ENCODE measurements at regions not wholly inside any gene's neighbourhood (a gene's known extent, or its start where the extent isn't known, plus 50 kb on each side); places are given as distances from the start of the nearest gene placed in this dataset.

GRCh38 chr12:41762691-41763090 lies 382.0 kb downstream of the GXYLT1 start:
- H3K27me3 ChIP-seq (ENCODE audit: insufficient read depth, low read depth): no peaks in the 10 kb centered on the region
- H3K9ac ChIP-seq: no peak overlapping the region
- no peak overlapping the region for H3K4me2 ChIP-seq
- no peaks in the 10 kb centered on the region for H3K4me1 ChIP-seq (ENCODE audit: low read depth, poor library complexity, severe bottlenecking)
- no peaks in the 10 kb centered on the region for H3K79me2 ChIP-seq (ENCODE audit: insufficient read depth, low read depth)
- no peak overlapping the region for H2AFZ ChIP-seq (ENCODE audit: low read depth)
- H4K20me1 ChIP-seq (ENCODE audit: insufficient read depth): no peaks in the 10 kb centered on the region
- no peaks in the 10 kb centered on the region for H3K36me3 ChIP-seq (ENCODE audit: insufficient read depth)
- TF ChIP-seq CTCF (conservative IDR thresholded peaks at IDR 0.05; ENCODE audit: low read depth, low read length): no peak
- no peak overlapping the region for H3K4me3 ChIP-seq (IDR thresholded peaks at IDR 0.05; ENCODE audit: insufficient read depth, low read depth, low read length)
- no peak overlapping the region for H3K27ac ChIP-seq

- Histone ChIP-seq H3K4me3 (IDR thresholded peaks at IDR 0.05; ENCODE audit: insufficient read depth, low read depth, low read length) (no peak overlapping the region), H2AFZ (ENCODE audit: low read depth) (no peak overlapping the region), H3K4me1 (ENCODE audit: low read depth, poor library complexity, severe bottlenecking) (no peaks in the 10 kb centered on the region), H4K20me1 (ENCODE audit: insufficient read depth) (no peaks in the 10 kb centered on the region), H3K27me3 (ENCODE audit: insufficient read depth, low read depth) (no peaks in the 10 kb centered on the region), H3K9ac (no peak overlapping the region), H3K36me3 (ENCODE audit: insufficient read depth) (no peaks in the 10 kb centered on the region), H3K4me2 (no peak overlapping the region), H3K79me2 (ENCODE audit: insufficient read depth, low read depth) (no peaks in the 10 kb centered on the region), H3K27ac (no peak overlapping the region)
- TF ChIP-seq CTCF (conservative IDR thresholded peaks at IDR 0.05; ENCODE audit: low read depth, low read length): no peak
Observed at GRCh38 chr12:41745593-41745992, 399.1 kb downstream of the GXYLT1 start.

GRCh38 chr12:41743835-41744234 lies 400.8 kb downstream of the GXYLT1 start:
- no peak overlapping the region for H2AFZ ChIP-seq (ENCODE audit: low read depth)
- no peak for TF ChIP-seq CTCF (conservative IDR thresholded peaks at IDR 0.05; ENCODE audit: low read depth, low read length)
- no peak overlapping the region for H3K4me2 ChIP-seq
- no peaks in the 10 kb centered on the region for H3K36me3 ChIP-seq (ENCODE audit: insufficient read depth)
- H3K4me3 ChIP-seq (IDR thresholded peaks at IDR 0.05; ENCODE audit: insufficient read depth, low read depth, low read length): no peak overlapping the region
- H3K4me1 ChIP-seq (ENCODE audit: low read depth, poor library complexity, severe bottlenecking): no peaks in the 10 kb centered on the region
- H3K27ac ChIP-seq: no peak overlapping the region
- H3K79me2 ChIP-seq (ENCODE audit: insufficient read depth, low read depth): no peaks in the 10 kb centered on the region
- no peaks in the 10 kb centered on the region for H3K27me3 ChIP-seq (ENCODE audit: insufficient read depth, low read depth)
- no peak overlapping the region for H3K9ac ChIP-seq
- no peaks in the 10 kb centered on the region for H4K20me1 ChIP-seq (ENCODE audit: insufficient read depth)

GRCh38 chr12:41739066-41739465 lies 405.6 kb downstream of the GXYLT1 start:
- Histone ChIP-seq H3K27ac (no peak overlapping the region), H3K79me2 (ENCODE audit: insufficient read depth, low read depth) (no peaks in the 10 kb centered on the region), H3K9ac (no peak overlapping the region), H3K4me3 (IDR thresholded peaks at IDR 0.05; ENCODE audit: insufficient read depth, low read depth, low read length) (no peak overlapping the region), H3K27me3 (ENCODE audit: insufficient read depth, low read depth) (no peaks in the 10 kb centered on the region), H3K36me3 (ENCODE audit: insufficient read depth) (no peaks in the 10 kb centered on the region), H3K4me1 (ENCODE audit: low read depth, poor library complexity, severe bottlenecking) (no peaks in the 10 kb centered on the region), H3K4me2 (no peak overlapping the region), H2AFZ (ENCODE audit: low read depth) (no peak overlapping the region), H4K20me1 (ENCODE audit: insufficient read depth) (no peaks in the 10 kb centered on the region)
- no peak for TF ChIP-seq CTCF (conservative IDR thresholded peaks at IDR 0.05; ENCODE audit: low read depth, low read length)

- H3K27ac ChIP-seq: no peak overlapping the region
- H3K36me3 ChIP-seq (ENCODE audit: insufficient read depth): no peaks in the 10 kb centered on the region
- no peak for TF ChIP-seq CTCF (conservative IDR thresholded peaks at IDR 0.05; ENCODE audit: low read depth, low read length)
- no peak overlapping the region for H3K4me3 ChIP-seq (IDR thresholded peaks at IDR 0.05; ENCODE audit: insufficient read depth, low read depth, low read length)
- no peak overlapping the region for H2AFZ ChIP-seq (ENCODE audit: low read depth)
- no peaks in the 10 kb centered on the region for H4K20me1 ChIP-seq (ENCODE audit: insufficient read depth)
- H3K9ac ChIP-seq: no peak overlapping the region
- no peaks in the 10 kb centered on the region for H3K4me1 ChIP-seq (ENCODE audit: low read depth, poor library complexity, severe bottlenecking)
- no peaks in the 10 kb centered on the region for H3K79me2 ChIP-seq (ENCODE audit: insufficient read depth, low read depth)
- no peaks in the 10 kb centered on the region for H3K27me3 ChIP-seq (ENCODE audit: insufficient read depth, low read depth)
- H3K4me2 ChIP-seq: no peak overlapping the region
Observed at GRCh38 chr12:41737423-41737822, 407.3 kb downstream of the GXYLT1 start.
